Frontal cortex (tissue), 3 donors: ENCODE measurements at regions not wholly inside any gene's neighbourhood (a gene's known extent, or its start where the extent isn't known, plus 50 kb on each side); places are given as distances from the start of the nearest gene placed in this dataset.

Experiments used
- DNase-seq, 2 donors: peaks; one replicate each; pipeline ENCODE4 v3.0.0; 2012; ENCODE audit warnings: low spot score in 2 of 2
- FAIRE-seq: peaks from 2 replicates; lab custom pipeline; 2012; peaks lifted over from hg19 to GRCh38; lab: Jason Lieb, UNC
- donor health status: control.
- donor health status: control.
- donor health status: control.

DNA sequence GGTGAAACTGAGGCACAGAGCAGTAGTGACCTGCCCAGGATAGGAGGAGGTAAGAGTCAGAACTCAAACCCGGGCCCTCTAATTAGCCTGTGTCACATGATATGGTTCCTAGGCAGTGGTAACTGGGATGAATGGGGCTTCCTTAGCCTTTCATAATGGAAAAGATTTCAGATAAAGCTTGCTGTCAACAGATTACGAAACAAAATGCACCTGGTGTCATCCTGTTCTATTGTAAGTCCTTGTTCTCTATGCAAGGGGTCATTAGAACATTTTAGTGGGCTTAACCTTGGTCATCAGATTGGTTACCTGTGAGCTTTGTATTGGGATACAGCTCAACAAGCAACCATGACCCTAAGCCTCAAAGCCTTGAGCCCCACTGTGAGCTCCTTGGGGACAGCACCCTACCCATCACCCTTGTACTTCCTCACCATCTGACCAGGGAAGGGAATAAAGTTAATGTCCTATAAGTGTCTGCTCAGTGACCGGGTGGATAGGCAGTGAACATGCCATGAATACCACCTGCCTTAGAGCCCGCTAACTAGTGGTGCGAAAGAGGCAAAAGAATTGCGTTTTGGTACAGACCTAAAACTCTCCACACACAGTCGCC is 70.3 kb upstream of the RMDN2 start:
- DNase-seq (no peak), FAIRE-seq (no peak)

DNA sequence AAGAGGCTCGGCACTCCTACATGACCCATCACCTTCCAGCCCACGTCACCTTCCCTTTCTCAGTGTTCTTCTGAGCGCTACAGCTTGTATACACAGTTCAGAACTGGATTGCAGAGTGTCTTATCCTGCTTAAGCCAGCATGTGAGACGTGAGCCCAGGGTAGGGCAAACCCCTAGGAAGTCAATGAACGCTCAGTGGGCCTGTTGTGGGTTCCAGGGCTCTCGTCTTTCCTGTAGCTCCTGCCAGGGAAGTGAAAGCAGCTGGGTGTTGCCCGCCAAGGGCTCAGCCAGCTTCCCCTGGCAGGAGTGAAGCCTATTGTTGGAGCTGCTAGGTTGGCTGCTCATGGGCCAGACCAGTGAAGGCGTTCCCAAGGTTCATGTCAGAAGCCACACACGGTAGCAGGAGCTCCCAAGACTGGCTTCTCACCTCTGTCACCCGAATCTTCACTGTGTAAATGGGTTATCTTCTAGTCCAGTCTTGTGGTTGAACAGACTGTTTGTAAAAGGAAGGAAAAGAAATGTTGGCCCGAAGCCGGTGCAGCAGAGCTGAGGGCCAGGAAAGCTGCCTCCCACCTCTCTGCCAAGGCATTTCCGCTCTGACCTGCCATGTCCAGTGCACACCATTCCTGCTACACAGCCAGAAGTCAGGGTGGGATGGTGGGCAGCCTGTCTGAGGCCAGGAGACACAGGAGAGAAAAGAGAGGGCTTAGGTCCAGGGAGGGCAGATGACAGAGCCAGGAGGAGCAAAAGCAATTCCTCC is 69.6 kb upstream of the RMDN2 start:
- FAIRE-seq, result no peak

DNA sequence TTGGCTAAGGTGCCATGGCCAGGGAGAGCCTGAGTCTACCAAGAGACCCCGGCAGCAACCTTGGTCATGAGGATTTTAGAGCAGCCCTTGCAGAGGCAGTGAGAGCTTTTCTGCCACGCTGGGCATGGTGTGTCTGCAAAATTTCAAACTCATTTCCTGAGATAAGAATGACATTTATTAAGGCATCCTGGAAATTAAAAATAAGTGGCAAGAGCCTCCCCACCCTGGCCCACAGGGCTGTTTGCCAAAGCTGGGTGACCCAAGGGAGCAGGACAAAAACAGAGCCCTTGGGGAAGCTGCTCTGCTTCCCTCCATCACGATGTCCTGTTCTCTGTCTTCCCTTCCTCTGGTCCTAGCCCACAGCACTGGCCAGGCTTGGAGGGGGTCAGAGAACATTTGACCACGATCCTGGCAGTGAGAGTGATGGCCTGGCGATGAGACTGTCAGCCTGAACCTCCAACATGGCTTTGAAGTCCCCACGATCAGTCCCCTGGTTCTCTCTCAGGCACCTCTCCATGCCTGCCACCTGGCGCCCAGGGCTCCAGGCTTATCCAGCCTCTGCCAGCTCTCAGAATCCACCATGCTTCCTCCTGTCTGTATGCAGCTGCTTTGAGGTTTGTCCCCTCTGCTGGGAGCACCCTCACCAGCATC is 68.9 kb upstream of the RMDN2 start:
- no peak for FAIRE-seq
- DNase-seq, result no peak

More for the DNA sequence above, 69.6 kb upstream of the RMDN2 start:
- DNase-seq, result no peak

DNA sequence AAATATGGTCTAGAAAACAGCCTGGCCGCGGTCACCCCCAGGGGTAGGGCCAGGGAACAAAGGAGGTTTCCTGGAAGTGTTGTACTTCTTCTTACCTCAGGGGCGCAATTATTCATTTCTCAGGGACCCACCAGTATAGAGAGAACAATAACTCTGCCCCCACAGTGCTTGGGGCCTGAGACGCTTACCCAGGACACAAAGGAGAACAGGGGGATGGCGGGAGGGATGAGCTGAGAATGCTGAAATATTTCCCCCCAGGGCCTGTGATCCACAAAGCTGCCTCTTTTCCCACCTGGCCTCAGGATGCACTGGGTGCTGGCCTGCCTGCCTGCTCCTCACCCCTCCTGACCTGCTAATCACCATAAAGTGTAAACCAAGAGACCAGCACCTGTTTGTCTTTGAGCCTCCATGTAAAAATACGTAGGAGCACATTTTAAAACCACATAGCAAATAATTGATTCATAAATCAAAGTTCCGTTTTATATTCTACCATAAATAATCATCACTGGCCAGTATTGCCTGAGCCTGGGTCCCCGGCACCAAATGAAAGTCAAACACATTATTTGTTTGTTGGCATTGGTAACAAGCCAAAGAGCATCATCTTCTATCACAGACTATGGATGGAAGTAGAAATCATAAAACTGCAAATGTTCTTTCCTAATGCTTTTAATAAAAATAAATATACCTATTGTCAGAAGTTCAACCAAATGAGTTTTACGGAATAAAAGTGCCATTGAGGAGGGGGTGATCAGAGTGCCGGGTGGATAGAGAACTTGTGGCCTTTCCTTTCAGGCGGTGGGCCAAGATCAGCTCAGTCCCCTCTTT is 67.3 kb upstream of the RMDN2 start:
- no peak for DNase-seq
- no peak for FAIRE-seq

DNA sequence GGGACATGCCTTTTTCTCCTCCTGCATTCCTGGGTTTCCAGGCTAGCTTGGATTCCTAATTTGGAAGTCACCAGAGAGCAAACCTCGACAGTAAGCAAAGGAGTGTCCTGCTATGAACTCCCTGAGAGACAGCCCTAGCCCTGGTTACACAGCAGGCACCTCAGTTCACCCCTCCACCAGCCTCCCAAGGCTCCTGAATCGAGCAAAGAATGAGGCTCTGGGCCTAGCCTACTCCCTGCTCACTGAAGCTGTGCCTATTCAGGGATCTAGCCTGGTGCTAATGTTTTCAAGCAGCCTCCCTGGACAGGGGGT is 66.7 kb upstream of the RMDN2 start:
- FAIRE-seq (no peak), DNase-seq (no peak)

DNA sequence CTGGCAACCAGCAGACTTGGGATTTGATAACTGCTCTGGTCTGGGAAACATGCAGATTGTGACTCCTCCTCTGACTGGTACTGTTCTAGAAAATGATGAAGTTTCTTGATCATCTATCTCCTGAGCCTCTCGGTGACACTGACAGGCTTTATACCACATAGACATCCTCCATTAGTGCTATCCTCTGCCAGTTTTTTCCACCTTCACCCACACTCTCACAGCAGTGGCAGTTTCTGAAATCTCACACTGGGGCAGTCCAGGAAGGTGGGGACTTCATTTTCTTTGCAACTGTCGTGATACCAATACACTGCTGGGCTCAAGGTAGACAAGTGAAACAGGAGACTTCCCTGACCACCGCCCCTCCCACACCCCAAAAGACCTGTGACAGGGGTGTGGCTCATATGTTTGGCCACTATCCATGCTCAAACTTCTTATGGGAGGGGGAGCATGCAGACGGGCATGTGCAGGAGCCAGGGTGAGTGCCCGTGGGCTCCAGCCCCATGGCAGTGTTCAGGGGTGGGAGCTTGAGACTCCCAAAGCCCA is 66.3 kb upstream of the RMDN2 start:
- no peak for FAIRE-seq

DNA sequence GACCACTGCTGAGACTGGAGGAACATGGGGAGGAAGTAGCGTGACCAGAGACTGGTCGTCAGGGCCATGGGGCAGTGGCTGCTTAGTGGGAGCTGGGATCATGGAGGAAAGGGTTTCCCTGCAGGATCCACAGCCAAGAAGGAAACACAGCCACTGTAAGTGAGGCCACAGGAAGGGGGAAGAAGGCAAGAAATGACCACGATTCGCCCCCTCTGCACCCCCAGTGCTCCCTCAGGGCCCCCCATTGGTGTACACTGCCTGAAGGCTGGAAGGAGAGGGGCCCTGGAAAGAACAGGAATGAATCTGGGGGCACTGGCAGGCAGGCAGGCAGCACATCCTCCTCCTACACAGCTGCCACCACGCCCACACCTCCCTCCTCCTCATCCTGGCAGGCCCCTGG is 62.5 kb upstream of the RMDN2 start:
- DNase-seq (no peak), FAIRE-seq (no peak)

More for the DNA sequence above, 66.3 kb upstream of the RMDN2 start:
- DNase-seq, result no peak

DNA sequence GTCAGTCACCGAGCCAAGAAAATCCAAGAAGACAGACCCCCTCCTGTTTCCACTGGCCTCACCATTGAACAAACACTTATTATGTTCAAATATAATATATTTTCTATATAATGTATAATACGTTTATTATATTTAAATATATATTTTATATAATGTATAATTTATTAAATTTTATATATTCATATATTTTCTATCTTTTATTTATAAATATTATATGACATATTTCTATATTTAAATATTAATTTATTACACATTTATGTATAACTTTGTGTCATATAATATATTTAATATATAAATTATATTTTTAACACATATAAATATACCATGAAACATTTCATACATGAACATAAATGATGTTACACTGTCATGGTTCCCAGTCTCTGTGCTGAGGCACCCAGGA is 60.9 kb upstream of the RMDN2 start:
- FAIRE-seq, result peak; percentile 84
- DNase-seq, result no peak

DNA sequence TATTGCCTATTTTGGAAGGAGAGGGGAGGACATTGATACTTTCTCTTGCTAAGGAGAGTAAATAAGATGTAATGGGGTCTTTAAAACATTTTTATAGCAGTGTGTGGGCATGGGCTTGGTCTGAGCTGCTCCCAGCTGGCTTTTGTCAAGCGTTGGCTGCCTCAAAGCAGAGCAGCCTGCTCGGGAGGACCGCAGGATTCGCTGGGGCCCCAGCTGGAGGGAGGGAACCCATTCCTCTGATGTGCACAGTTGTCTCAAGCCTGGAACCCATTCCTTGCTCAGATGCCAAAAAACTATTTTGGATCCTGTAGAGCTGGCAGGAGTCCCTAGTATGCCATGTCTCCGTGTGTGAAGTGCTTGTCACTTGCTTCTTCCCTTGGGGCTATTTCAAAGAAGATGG is 59.4 kb upstream of the RMDN2 start:
- FAIRE-seq (no peak), DNase-seq (no peak)

DNA sequence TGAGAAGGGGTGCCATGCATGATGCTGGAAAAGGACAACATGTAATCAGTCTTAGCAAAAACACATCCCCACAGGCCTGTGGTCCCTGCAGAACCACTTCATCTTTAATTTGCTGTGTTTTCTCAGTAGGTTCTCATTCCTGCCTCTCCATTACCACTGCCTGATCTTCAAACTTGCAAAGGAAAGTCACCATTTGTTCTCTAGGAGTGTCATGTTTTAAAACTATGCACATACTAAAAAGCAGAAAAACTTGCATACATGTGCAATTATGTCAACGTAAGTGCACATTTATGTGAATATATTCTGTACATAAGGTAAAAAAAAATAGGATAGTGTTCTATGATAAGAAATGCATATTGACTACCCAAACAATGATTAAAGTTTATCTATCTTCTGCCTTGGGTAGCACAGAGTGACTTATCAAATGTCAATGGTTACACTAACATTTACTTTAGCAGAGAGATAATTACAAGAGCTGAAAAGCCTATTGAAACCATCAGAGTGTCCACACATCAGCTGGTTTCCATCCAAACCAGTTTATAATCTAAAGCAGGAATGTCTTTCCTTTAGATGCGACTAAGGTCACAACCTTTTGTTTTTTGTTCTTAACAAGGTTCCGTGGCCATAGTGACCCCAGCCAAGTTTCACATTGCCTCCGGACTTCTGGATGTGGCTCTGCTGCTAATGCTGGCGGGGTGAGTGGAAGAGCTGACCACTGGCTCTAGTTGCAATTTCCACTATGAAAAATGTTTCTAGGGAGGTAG is 58.7 kb upstream of the RMDN2 start:
- DNase-seq (no peak), FAIRE-seq (no peak)

DNA sequence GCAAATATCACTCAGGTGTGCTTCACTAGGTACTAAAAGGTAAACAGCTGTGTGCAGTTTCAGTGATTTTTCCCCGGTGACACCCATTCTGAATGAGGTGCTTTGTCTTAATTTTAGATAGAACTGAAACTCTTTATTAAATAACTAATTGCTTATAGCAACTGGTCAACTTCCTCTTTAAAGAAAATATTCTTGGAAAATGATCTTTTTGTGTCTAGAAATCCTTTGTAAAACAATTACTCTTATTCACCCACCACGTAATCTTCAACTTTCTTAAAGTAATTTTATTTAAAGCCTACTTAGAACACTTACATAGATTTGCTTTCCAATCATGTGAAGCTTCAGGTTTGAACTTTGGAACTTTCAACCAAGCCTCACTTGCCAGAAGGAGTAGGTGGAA is 57.9 kb upstream of the RMDN2 start:
- DNase-seq, result no peak
- FAIRE-seq, result no peak

DNA sequence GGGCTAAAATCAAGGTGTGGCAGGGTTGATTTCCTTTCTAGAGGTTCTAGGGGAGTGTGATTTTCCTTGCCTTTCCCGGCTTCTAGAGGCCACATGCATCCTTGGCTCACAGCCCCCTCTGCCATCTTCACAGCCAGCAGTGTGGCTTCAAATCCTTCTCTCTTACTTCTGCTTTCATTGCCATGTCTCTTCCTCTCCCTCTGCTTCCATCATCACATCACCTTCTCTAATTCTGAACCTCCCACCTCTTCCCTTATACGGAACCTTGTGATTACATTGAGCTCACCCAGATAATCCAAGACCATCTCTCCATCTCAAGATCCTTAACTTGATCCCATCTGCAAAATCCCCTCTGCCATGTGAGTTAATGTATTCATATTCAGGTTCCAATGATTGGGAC is 56.2 kb upstream of the RMDN2 start:
- FAIRE-seq, result no peak

DNA sequence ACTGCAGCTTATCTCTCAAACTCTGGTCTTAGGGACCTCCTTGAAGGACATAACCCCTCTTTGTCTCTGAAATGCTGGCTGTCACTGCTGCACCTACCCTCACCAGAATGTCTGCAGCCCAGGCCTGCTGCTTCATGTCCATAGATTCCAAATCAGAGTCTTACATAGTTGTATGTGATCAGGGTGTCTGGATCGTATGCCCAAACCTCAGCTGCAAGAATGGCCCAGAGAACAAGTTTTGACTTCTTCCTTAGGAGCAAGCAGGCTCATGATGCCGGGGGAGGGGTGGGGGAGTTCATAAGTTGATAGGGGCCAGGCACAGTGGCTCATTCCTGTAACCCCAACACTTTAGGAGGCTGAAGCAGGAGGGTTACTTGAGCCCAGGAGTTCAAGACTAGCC is 55.8 kb upstream of the RMDN2 start:
- DNase-seq, result no peak
- no peak for FAIRE-seq

More for the DNA sequence above, 56.2 kb upstream of the RMDN2 start:
- no peak for DNase-seq

DNA sequence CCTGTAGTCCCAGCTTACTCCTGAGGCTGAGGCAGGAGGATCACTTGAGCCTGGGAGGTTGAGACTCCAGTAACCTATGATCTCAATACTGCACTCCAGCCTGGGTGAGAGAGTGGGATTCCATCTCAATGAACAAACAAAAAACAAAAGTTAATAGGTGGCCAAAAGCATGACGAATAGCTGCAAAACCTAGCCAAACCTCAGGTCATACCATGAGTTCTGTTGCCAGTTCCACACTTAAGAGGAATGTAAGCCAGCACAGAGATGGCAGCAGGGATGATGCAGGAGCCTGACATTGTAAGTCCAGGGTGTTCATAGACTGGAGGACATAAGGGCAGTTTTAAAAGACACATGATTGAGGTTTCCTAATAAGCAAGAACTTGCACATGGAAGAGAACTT is 55.3 kb upstream of the RMDN2 start:
- DNase-seq, result no peak
- no peak for FAIRE-seq

DNA sequence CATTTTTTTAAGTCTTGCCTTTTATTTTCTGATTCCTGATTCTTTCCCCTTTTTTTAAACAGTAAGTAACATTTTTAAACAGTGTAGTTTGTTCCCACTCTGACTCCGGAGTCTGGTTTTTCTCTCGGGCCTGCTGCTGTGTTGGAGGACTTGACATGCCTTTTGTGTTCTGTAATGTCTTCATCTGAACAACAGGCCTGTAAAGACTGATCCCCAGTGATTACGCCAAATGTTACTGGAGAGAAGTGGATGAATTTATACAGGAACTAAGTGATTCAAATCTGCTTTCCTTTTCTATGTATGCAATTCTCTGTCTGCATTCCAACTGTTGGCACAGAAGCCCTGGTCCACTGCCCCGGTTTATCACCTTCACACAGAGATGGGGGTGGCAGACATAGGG is 54.3 kb upstream of the RMDN2 start:
- DNase-seq, result no peak
- FAIRE-seq, result no peak

DNA sequence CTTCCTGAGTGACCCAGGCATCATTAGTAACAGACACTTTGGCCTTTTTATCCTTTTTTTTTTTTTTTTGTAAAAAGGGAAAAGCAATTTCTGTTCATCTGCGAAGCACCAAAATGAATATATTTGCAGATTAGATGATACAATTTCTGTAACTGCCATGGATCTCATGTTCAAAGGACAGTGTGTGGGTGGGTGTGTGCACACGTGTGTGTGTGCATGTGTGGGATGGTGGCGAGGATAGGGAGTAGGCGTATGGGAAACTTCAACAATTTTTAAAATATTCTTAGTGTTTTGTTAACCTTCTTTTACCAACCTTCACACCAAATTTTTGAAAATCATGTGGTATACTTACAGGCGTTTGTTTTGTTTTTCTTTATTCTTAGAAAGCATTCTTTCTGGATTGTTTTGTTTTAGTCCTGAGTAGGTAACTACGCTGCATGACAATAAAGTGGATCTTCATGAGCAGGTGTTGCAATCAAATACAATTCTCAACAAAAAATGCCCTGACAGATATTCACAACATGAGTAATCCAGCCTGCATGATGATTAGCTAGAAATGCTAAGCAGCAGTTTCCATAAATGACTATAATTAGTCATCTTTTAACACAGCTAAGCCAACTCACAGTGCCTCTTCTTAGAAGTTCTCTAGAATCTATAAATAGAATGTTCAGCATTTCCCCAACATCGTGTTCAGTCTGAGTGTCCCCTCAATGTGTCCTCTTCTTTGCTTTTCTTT is 53.5 kb upstream of the RMDN2 start:
- DNase-seq (no peak), FAIRE-seq (no peak)

DNA sequence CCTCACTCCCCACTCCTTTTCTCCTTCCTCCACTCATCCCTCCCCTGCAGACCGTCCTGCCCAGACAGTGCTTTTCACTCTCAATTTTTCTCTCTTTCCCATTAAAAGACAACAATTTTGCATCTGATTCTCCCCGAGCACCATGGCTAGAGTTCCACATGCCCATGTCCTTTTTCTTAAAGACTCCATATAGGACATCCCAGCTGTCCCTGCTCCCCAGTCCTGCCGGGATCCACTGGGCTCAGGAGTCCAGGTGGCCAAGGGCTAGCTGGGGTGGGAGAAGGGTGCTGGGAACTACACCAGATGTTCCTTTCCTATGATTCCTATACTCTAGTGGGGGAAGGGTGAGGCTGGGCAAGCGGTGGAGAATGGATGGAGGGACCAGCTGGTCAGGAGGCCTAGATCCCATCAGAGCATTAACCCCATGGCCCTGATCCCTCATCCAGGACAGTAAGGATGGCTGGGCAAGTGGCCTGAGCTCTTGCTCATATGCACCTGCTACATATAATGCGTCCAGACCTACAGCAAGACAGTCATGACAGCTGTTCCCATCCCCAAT is 52.8 kb upstream of the RMDN2 start:
- DNase-seq (no peak), FAIRE-seq (no peak)

DNA sequence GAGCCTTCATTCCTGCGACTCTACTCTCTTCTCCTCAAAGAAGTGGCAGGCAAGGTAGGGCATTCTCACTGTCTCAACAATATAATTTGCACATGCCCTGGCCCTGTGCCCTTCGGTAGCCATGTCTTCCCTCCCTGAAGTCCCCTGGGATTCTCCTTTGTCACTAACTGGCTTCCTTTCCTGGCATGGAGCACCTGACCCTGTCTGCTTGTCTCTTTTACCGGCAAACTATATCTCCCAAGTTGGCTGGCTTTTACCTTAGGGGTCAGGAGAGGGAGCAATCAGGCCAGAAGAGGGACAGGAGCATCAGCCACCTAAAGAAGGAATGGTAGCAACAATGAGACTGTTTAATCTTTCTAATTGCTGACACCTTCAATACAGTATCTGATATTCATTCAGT is 51.9 kb upstream of the RMDN2 start:
- FAIRE-seq (no peak), DNase-seq (no peak)
